Osteoblast (primary cell): ENCODE measurements at regions not wholly inside any gene's neighbourhood (a gene's known extent, or its start where the extent isn't known, plus 50 kb on each side); places are given as distances from the start of the nearest gene placed in this dataset.

Experiments
- DNase-seq: peaks from one replicate; pipeline ENCODE4 v3.0.0; 2011; ENCODE audit warnings: low spot score, mixed read lengths; ENCODE audit not compliant: insufficient read length; ENCODE audit errors: missing footprints
- H2AFZ ChIP-seq: 2 replicates; pipeline ENCODE4 v1.6.0; 2011; ENCODE audit warnings: mild to moderate bottlenecking, low read length
- H3K27ac ChIP-seq: 2 replicates; pipeline ENCODE4 v1.5.1; 2011; ENCODE audit warnings: mild to moderate bottlenecking, low read depth, low read length, moderate library complexity
- H3K27me3 ChIP-seq: 2 replicates; pipeline ENCODE4 v1.6.0; 2012; ENCODE audit warnings: mild to moderate bottlenecking, control low read depth, inconsistent platforms, low read length, moderate library complexity; ENCODE audit not compliant: insufficient read depth
- H3K36me3 ChIP-seq: 2 replicates; pipeline ENCODE4 v1.5.1; 2011; ENCODE audit warnings: mild to moderate bottlenecking, low read length, control low read depth, moderate library complexity; ENCODE audit not compliant: insufficient read depth
- H3K4me1 ChIP-seq: 2 replicates; pipeline ENCODE4 v1.5.1; 2011; ENCODE audit warnings: mild to moderate bottlenecking, low read length, control low read depth, moderate library complexity; ENCODE audit not compliant: insufficient read depth
- H3K4me2 ChIP-seq: 2 replicates; pipeline ENCODE4 v1.6.0; 2011; ENCODE audit warnings: mild to moderate bottlenecking, low read length; ENCODE audit not compliant: insufficient read depth
- H3K4me3 ChIP-seq: fragments of 200-600 bp; sonication (generic); 3 replicates; pipeline ENCODE4 v1.5.1; 2012; ENCODE audit warnings: mild to moderate bottlenecking, low read length, inconsistent platforms; ENCODE audit not compliant: insufficient read depth
- H3K79me2 ChIP-seq: 2 replicates; pipeline ENCODE4 v1.6.0; 2012; ENCODE audit warnings: mild to moderate bottlenecking, low read length, control low read depth, inconsistent platforms; ENCODE audit not compliant: insufficient read depth
- H3K9me3 ChIP-seq: 2 replicates; pipeline ENCODE4 v1.5.1; 2011; ENCODE audit warnings: low read depth, low read length, control low read depth
- H4K20me1 ChIP-seq: 2 replicates; pipeline ENCODE4 v1.6.0; 2012; ENCODE audit warnings: mild to moderate bottlenecking, low read length, control low read depth; ENCODE audit not compliant: insufficient read depth
- TF ChIP-seq, protein P1 (sequence below): IDR thresholded peaks from 2 replicates; pipeline ENCODE4 v1.5.1; 2011; ENCODE audit warnings: mild to moderate bottlenecking, low read depth, low read length, moderate library complexity; ENCODE audit errors: extremely low read depth

DNA sequence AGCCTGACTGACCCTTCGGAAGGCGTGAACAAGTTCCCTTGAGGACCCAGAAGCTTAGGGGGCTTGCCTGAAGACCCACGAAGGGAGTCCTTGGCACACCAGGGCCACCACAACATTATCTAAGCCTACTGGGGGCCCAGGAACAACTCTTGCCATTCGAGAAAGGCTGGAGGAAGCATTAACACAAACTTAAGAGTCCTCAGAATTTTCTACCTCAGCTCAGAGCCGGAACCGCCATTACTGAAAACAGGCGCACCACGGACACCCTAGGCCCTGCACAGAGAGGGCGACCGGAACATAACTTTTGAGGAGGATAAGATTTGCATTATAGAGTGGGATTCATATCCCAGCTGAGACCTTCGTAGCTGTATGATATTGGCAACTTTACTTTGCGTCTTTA is 229.1 kb downstream of the ADAM29 start:
- H3K79me2 ChIP-seq = no peaks in the 10 kb centered on the region
- no peak for DNase-seq
- H3K27me3 ChIP-seq = no peaks in the 10 kb centered on the region
- no peaks in the 10 kb centered on the region for H4K20me1 ChIP-seq
- H3K4me1 ChIP-seq = no peaks in the 10 kb centered on the region
- H3K9me3 ChIP-seq = peaks cover 2% of the 10 kb centered on the region
- no peak overlapping the region for H3K4me2 ChIP-seq
- no peak overlapping the region for H3K4me3 ChIP-seq
- H3K36me3 ChIP-seq = no peaks in the 10 kb centered on the region
- no peak overlapping the region for H2AFZ ChIP-seq
- TF ChIP-seq, protein P1, sequence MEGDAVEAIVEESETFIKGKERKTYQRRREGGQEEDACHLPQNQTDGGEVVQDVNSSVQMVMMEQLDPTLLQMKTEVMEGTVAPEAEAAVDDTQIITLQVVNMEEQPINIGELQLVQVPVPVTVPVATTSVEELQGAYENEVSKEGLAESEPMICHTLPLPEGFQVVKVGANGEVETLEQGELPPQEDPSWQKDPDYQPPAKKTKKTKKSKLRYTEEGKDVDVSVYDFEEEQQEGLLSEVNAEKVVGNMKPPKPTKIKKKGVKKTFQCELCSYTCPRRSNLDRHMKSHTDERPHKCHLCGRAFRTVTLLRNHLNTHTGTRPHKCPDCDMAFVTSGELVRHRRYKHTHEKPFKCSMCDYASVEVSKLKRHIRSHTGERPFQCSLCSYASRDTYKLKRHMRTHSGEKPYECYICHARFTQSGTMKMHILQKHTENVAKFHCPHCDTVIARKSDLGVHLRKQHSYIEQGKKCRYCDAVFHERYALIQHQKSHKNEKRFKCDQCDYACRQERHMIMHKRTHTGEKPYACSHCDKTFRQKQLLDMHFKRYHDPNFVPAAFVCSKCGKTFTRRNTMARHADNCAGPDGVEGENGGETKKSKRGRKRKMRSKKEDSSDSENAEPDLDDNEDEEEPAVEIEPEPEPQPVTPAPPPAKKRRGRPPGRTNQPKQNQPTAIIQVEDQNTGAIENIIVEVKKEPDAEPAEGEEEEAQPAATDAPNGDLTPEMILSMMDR = no peak
- H3K27ac ChIP-seq = no peak overlapping the region

DNA sequence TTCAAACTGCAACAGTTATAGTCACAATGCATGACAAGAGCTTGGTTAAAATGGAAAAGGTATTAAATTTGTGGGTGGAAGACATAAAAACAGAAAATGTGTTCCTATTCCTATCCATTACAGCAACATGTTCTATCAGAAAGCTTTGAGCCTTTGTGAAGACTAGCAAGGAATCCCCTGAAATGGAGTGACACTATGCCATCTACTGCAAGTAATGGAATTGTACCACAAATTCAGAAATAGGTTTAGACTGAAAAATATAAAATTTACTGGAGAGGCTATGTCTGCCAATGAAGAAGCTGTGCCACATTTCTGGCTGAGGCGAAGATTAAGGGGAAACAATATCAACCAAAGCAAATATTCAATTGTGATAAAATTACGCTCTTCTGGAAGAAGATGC is 247.9 kb downstream of the ADAM29 start:
- no peak overlapping the region for H2AFZ ChIP-seq
- no peak overlapping the region for H3K4me3 ChIP-seq
- TF ChIP-seq, protein P1 = no peak
- H3K9me3 ChIP-seq = no peaks in the 10 kb centered on the region
- H3K79me2 ChIP-seq = no peaks in the 10 kb centered on the region
- no peaks in the 10 kb centered on the region for H3K36me3 ChIP-seq
- DNase-seq = peak; percentile 58
- H3K4me1 ChIP-seq = no peaks in the 10 kb centered on the region
- no peaks in the 10 kb centered on the region for H3K27me3 ChIP-seq
- H3K27ac ChIP-seq = no peak overlapping the region
- H4K20me1 ChIP-seq = no peaks in the 10 kb centered on the region
- H3K4me2 ChIP-seq = no peak overlapping the region

DNA sequence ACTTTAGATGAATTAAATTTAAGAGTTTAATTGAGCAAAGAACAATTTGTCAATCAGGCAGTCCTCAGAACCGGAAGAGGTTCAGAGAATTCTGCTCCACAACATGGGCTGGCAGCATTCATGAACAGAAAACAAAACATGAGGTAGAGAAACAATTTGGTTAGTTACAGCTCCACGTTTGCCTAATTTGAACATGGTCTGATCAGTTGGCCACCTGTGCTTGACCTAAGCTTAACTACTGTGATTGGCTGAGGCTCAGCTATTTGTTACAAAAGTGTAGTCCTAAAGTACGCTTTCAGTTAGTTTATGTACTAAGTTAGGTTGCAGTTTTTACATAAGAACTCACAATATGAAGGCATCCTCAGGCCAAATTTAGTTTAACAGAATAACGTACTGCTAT is 258.6 kb downstream of the ADAM29 start:
- Histone ChIP-seq H4K20me1 (no peaks in the 10 kb centered on the region), H2AFZ (peak overlapping the region; percentile 76), H3K4me1 (no peaks in the 10 kb centered on the region), H3K27ac (no peak overlapping the region), H3K36me3 (no peaks in the 10 kb centered on the region), H3K79me2 (no peaks in the 10 kb centered on the region), H3K27me3 (no peaks in the 10 kb centered on the region), H3K9me3 (no peaks in the 10 kb centered on the region), H3K4me2 (peak overlapping the region; percentile 51), H3K4me3 (no peak overlapping the region)
- DNase-seq = no peak
- TF ChIP-seq, protein P1 = no peak

DNA sequence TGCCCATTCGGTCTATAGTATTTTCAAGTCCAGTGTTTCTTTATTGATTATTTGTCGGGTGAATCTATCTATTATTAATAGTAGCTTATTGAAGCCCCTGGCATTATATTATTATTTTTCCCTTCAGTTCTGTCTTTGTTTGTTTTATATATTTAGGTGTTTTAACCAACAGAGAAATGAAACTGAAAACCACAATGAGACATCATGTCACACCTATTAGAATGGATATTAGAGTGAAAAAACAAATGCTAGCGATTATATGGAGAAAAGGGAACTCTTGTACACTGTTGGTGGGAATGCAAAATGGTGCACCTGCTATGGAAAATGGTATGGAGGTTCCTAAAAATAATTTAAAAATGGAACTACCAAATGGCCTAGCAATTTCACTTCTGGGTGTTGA is 272.5 kb downstream of the ADAM29 start:
- TF ChIP-seq, protein P1 = no peak
- H4K20me1 ChIP-seq = no peaks in the 10 kb centered on the region

More for the DNA sequence above, 272.5 kb downstream of the ADAM29 start:
- no peaks in the 10 kb centered on the region for H3K27me3 ChIP-seq
- H3K36me3 ChIP-seq = no peaks in the 10 kb centered on the region
- H3K4me3 ChIP-seq = no peak overlapping the region
- H3K4me1 ChIP-seq = no peaks in the 10 kb centered on the region
- DNase-seq = no peak
- no peak overlapping the region for H3K27ac ChIP-seq
- H3K9me3 ChIP-seq = no peaks in the 10 kb centered on the region
- no peaks in the 10 kb centered on the region for H3K79me2 ChIP-seq
- H2AFZ ChIP-seq = no peak overlapping the region
- no peak overlapping the region for H3K4me2 ChIP-seq
